HFF-Myc (cell line): ENCODE measurements at regions not wholly inside any gene's neighbourhood (a gene's known extent, or its start where the extent isn't known, plus 50 kb on each side); places are given as distances from the start of the nearest gene placed in this dataset.
A peak's percentile ranks its signal among the peaks of the same experiment; 100 is the strongest.

Experiments used
- DNase-seq: peaks from one replicate; pipeline ENCODE4 v3.0.0-alpha.2; 2011; ENCODE audit warnings: low read depth; ENCODE audit errors: extremely low read depth
- H3K4me3 ChIP-seq: replicated peaks from 2 replicates; pipeline ENCODE4 v1.5.1; 2011; ENCODE audit warnings: low read depth, mild to moderate bottlenecking, control low read depth, low read length
- TF ChIP-seq, protein P1 (sequence below): IDR thresholded peaks from 2 replicates; pipeline ENCODE4 v1.5.1; 2012; ENCODE audit warnings: mild to moderate bottlenecking, low read depth, low read length, control low read depth; ENCODE audit errors: missing control alignments

GRCh38 chr15:95503107-95503506 lies 827.4 kb upstream of the NR2F2 start:
- TF ChIP-seq, protein P1, sequence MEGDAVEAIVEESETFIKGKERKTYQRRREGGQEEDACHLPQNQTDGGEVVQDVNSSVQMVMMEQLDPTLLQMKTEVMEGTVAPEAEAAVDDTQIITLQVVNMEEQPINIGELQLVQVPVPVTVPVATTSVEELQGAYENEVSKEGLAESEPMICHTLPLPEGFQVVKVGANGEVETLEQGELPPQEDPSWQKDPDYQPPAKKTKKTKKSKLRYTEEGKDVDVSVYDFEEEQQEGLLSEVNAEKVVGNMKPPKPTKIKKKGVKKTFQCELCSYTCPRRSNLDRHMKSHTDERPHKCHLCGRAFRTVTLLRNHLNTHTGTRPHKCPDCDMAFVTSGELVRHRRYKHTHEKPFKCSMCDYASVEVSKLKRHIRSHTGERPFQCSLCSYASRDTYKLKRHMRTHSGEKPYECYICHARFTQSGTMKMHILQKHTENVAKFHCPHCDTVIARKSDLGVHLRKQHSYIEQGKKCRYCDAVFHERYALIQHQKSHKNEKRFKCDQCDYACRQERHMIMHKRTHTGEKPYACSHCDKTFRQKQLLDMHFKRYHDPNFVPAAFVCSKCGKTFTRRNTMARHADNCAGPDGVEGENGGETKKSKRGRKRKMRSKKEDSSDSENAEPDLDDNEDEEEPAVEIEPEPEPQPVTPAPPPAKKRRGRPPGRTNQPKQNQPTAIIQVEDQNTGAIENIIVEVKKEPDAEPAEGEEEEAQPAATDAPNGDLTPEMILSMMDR = no peak
- no peak overlapping the region for H3K4me3 ChIP-seq
- no peak for DNase-seq

DNA sequence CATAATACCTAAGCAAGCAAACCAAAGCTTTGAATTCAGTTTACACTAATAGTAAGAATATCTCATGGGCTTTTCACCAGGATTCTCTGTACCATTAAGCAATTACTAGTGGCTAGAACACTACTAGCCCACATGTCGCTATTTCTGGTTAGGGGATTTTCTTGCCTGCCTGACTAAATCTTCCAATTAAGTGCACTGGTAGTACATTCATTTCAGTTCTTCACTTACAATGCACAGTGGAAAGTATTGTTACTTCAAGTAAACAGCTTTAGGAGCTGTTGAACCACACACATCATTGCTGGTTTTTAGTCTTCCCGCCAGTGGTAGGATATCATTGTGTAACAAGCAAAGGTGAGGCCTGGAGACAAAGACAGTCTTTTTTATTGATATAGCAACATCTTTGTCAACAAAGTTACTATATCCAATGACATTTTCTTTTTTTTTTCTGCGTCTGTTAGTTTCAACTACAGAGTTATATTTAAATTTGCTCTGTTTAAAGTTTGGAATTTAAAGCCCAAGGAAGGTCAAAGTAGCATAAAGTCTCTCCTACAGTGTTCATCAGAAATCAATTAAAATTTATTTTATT lies 826.8 kb upstream of the NR2F2 start:
- no peak for DNase-seq
- TF ChIP-seq, protein P1 = no peak
- H3K4me3 ChIP-seq = no peak overlapping the region

DNA sequence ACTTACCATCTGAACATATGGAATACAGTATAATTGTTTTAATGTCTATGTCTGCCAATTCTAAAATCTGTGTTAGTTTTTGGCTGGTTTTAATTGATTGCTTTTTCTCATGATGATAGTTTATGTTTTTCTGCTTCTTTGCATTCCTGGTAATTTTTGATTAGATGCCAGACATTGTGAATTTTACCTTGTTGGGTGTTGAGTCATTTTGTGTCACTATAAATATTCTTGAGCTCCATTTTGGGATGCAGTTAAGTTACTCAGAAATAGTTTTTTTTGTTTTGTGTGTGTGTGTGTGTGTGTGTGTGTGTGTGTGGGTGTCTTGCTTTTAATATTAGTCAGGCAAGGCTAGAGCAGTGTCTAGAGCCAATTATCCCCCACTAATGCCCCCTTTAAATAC lies 818.8 kb upstream of the NR2F2 start:
- H3K4me3 ChIP-seq = no peak overlapping the region
- TF ChIP-seq, protein P1 = no peak
- DNase-seq = no peak

GRCh38 chr15:95512906-95513305 lies 817.6 kb upstream of the NR2F2 start:
- TF ChIP-seq, protein P1 = no peak
- H3K4me3 ChIP-seq = no peak overlapping the region
- DNase-seq = no peak

- TF ChIP-seq, protein P1 = no peak
- H3K4me3 ChIP-seq = no peak overlapping the region
- no peak for DNase-seq
These were observed 810.6 kb upstream of the NR2F2 start for GRCh38 chr15:95519887-95520286.

GRCh38 chr15:95520511-95520910 lies 810.0 kb upstream of the NR2F2 start:
- DNase-seq = peak; percentile 27
- TF ChIP-seq, protein P1 = no peak
- no peak overlapping the region for H3K4me3 ChIP-seq

DNA sequence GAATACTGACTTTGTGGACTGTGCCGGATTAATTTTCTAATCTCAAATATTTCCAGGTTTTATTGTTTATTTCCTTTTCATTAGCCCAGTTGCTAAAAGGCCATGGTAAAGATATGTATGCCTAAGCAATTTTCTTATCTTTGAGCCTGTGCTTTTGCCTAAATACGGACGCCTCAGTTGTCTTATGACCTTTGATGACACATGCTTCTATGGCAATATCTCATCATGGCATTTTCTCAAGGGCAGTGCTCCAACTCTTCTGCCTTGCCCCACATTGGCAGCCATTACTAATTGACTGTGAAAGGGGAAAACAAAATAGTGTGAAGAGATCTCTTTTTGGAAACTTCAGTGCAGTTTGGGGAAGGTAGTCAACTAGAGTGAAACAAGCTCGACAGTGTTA lies 809.6 kb upstream of the NR2F2 start:
- H3K4me3 ChIP-seq = no peak overlapping the region
- DNase-seq = no peak
- TF ChIP-seq, protein P1 = no peak
